Fibroblast of lung (primary cell): ENCODE measurements at regions not wholly inside any gene's neighbourhood (a gene's known extent, or its start where the extent isn't known, plus 50 kb on each side); places are given as distances from the start of the nearest gene placed in this dataset.

ENCODE experiments used
- EZH2 ChIP-seq: IDR thresholded peaks from 2 replicates; pipeline ENCODE4 v1.5.1; 2012; ENCODE audit warnings: low read length, control low read depth, mild to moderate bottlenecking; ENCODE audit errors: missing control alignments
- TF ChIP-seq, protein P1 (sequence below), 2 donors: IDR thresholded peaks in 1 of 2; conservative IDR thresholded peaks in 1 of 2; 1 replicate in 1 of 2; 2 replicates in 1 of 2; pipeline ENCODE4 v1.5.1; 2011 to 2012; ENCODE audit warnings: low read length in 2 of 2, control low read depth in 1 of 2, inconsistent platforms in 1 of 2, low read depth in 1 of 2, mild to moderate bottlenecking in 1 of 2

- TF ChIP-seq, protein P1, sequence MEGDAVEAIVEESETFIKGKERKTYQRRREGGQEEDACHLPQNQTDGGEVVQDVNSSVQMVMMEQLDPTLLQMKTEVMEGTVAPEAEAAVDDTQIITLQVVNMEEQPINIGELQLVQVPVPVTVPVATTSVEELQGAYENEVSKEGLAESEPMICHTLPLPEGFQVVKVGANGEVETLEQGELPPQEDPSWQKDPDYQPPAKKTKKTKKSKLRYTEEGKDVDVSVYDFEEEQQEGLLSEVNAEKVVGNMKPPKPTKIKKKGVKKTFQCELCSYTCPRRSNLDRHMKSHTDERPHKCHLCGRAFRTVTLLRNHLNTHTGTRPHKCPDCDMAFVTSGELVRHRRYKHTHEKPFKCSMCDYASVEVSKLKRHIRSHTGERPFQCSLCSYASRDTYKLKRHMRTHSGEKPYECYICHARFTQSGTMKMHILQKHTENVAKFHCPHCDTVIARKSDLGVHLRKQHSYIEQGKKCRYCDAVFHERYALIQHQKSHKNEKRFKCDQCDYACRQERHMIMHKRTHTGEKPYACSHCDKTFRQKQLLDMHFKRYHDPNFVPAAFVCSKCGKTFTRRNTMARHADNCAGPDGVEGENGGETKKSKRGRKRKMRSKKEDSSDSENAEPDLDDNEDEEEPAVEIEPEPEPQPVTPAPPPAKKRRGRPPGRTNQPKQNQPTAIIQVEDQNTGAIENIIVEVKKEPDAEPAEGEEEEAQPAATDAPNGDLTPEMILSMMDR (conservative IDR thresholded peaks at IDR 0.05 in 1 of 2, IDR thresholded peaks at IDR 0.05 in 1 of 2; ENCODE audit: low read depth in 1 of 2, low read length in 2 of 2), result no peak
- TF ChIP-seq EZH2, result no peak
Measured at GRCh38 chr7:106548491-106548890, 112.5 kb downstream of the CCDC71L start.
